Natural killer cell (primary cell): ENCODE measurements at regions not wholly inside any gene's neighbourhood (a gene's known extent, or its start where the extent isn't known, plus 50 kb on each side); places are given as distances from the start of the nearest gene placed in this dataset.

ENCODE experiments used
- ATAC-seq, 3 donors: fragments of 150-1000 bp in 2 of 3; fragments of 200-7000 bp in 1 of 3; cut with Tn5 transposase; 1 replicate in 1 of 3; 2 replicates in 2 of 3; pipeline ENCODE4 v1.10.0; 2021; ENCODE audit warnings: mild to moderate bottlenecking in 2 of 3, moderate library complexity in 2 of 3
- DNase-seq, 2 donors: peaks; one replicate each; pipeline versions ENCODE4 v3.0.0 to v3.0.0-alpha.2; 2013 to 2021; ENCODE audit warnings: mixed read lengths in 1 of 2
- H3K27ac ChIP-seq: one replicate; pipeline ENCODE4 v1.5.1; 2013; ENCODE audit warnings: mild to moderate bottlenecking, low read length
- H3K27me3 ChIP-seq: one replicate; pipeline ENCODE4 v1.6.1; 2013; ENCODE audit warnings: low read length; ENCODE audit not compliant: control insufficient read depth, insufficient read depth
- H3K36me3 ChIP-seq: one replicate; pipeline ENCODE4 v1.6.1; 2013; ENCODE audit warnings: low read length; ENCODE audit not compliant: control insufficient read depth, insufficient read depth
- H3K4me1 ChIP-seq: one replicate; pipeline ENCODE4 v1.6.1; 2013; ENCODE audit warnings: low read length; ENCODE audit not compliant: control insufficient read depth, insufficient read depth
- H3K4me3 ChIP-seq: one replicate; pipeline ENCODE4 v1.5.1; 2013; ENCODE audit warnings: low read length
- H3K9me3 ChIP-seq: one replicate; pipeline ENCODE4 v1.6.1; 2013; ENCODE audit warnings: low read length; ENCODE audit not compliant: control insufficient read depth, insufficient read depth
- H3K27ac Mint-ChIP-seq, 2 donors: one replicate each; pipeline ENCODE4 v1.8.0; 2022; ENCODE audit warnings: mild to moderate bottlenecking in 2 of 2, mixed read lengths in 2 of 2, moderate library complexity in 1 of 2
- H3K27me3 Mint-ChIP-seq, 2 donors: one replicate each; pipeline ENCODE4 v1.8.0; 2022; ENCODE audit warnings: low read depth in 2 of 2, mixed read lengths in 2 of 2
- H3K36me3 Mint-ChIP-seq: one replicate; pipeline ENCODE4 v1.8.0; 2022; ENCODE audit warnings: mixed read lengths
- H3K4me1 Mint-ChIP-seq, 2 donors: one replicate each; pipeline ENCODE4 v1.8.0; 2022; ENCODE audit warnings: mixed read lengths in 2 of 2
- H3K4me3 Mint-ChIP-seq: one replicate; pipeline ENCODE4 v1.8.0; 2022; ENCODE audit warnings: mild to moderate bottlenecking, moderate library complexity, mixed read lengths
- H3K9me3 Mint-ChIP-seq, 2 donors: one replicate each; pipeline ENCODE4 v1.8.0; 2022; ENCODE audit warnings: mixed read lengths in 2 of 2
- WGBS: methylation state at CpG from one replicate; pipeline ENCODE4 v1.1.7; 2013; ENCODE audit warnings: missing lambda C conversion rate; ENCODE audit not compliant: insufficient coverage; 5-methylcytosine and 5-hydroxymethylcytosine counted together
- intact Hi-C: fragments of 100-400 bp; cut with micrococcal nuclease; formaldehyde crosslinking; loops from one replicate; pipeline ENCODE4 v1.14.2; 2022
- TF ChIP-seq, protein P1 (sequence below): fragments of 200-600 bp; IDR thresholded peaks from one replicate; pipeline ENCODE4 v1.8.0; 2022; ENCODE audit warnings: antibody characterized with exemption

DNA sequence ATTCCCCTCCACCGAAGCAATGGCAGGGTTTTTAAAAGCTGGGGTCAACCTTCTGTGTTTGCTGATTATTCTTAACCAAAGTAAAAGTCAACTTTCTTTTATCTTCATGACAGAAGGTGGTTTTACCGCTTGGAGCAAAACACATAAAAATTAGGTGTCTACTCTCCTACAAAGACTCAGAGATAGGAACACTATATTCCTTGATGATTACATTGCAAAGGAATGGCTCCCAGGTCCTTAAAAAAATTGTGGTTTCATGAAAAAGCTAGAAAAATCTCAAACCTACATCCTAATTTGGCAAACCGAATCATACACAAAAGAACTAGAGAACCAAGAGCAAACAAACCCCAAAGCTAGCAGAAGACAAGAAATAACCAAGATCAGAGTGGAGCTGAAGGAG is 760.4 kb upstream of the PCDH20 start:
- TF ChIP-seq, protein P1, sequence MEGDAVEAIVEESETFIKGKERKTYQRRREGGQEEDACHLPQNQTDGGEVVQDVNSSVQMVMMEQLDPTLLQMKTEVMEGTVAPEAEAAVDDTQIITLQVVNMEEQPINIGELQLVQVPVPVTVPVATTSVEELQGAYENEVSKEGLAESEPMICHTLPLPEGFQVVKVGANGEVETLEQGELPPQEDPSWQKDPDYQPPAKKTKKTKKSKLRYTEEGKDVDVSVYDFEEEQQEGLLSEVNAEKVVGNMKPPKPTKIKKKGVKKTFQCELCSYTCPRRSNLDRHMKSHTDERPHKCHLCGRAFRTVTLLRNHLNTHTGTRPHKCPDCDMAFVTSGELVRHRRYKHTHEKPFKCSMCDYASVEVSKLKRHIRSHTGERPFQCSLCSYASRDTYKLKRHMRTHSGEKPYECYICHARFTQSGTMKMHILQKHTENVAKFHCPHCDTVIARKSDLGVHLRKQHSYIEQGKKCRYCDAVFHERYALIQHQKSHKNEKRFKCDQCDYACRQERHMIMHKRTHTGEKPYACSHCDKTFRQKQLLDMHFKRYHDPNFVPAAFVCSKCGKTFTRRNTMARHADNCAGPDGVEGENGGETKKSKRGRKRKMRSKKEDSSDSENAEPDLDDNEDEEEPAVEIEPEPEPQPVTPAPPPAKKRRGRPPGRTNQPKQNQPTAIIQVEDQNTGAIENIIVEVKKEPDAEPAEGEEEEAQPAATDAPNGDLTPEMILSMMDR: no peak
- no peaks in the 10 kb centered on the region for H3K36me3 ChIP-seq
- H3K4me1 ChIP-seq: no peaks in the 10 kb centered on the region
- no peak overlapping the region for H3K4me3 ChIP-seq
- Mint-ChIP-seq H3K4me1 (no peaks in the 10 kb centered on the region), H3K36me3 (no peaks in the 10 kb centered on the region), H3K9me3 (peaks cover 15 to 27% of the 10 kb centered on the region in 2 donors), H3K4me3 (no peak overlapping the region), H3K27ac (no peak overlapping the region), H3K27me3 (no peaks in the 10 kb centered on the region)
- intact Hi-C loops: no loop called here
- ATAC-seq (no peak), DNase-seq (no peak)
- H3K9me3 ChIP-seq: peaks cover 3% of the 10 kb centered on the region
- H3K27ac ChIP-seq: no peak overlapping the region
- 83% methylated on average over 1 of the region's 3 CpGs for WGBS
- H3K27me3 ChIP-seq: no peaks in the 10 kb centered on the region

DNA sequence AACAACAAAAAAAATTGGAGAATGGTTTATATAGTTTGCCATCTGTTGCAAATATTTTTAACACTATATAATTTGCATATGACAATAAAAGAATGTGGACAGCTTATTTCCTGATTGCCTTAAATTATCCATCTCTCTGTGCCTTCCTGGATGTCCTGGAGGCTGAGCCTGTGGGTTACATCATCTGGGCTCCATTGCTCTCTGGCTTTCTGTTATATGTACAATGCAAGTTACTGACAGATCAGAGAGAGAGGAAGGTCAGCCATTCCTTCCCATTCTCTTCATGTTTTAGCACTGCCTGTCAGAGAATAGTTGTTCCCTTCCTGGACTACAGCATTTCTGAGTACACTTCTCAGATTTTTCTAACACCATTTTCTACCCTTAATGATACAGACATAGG is 758.3 kb upstream of the PCDH20 start:
- Histone ChIP-seq H3K27ac (no peak overlapping the region), H3K36me3 (no peaks in the 10 kb centered on the region), H3K4me1 (no peaks in the 10 kb centered on the region), H3K9me3 (peaks cover 1% of the 10 kb centered on the region), H3K4me3 (no peak overlapping the region), H3K27me3 (no peaks in the 10 kb centered on the region)
- intact Hi-C loops: no loop called here
- TF ChIP-seq, protein P1: no peak
- H3K36me3 Mint-ChIP-seq: peaks cover 11% of the 10 kb centered on the region
- DNase-seq: no peak
- H3K4me1 Mint-ChIP-seq: no peaks in the 10 kb centered on the region
- no peak for ATAC-seq
- no peak overlapping the region for H3K4me3 Mint-ChIP-seq
- peaks cover 26 to 31% of the 10 kb centered on the region in 2 donors for H3K9me3 Mint-ChIP-seq
- H3K27ac Mint-ChIP-seq: no peak overlapping the region
- H3K27me3 Mint-ChIP-seq: no peaks in the 10 kb centered on the region

DNA sequence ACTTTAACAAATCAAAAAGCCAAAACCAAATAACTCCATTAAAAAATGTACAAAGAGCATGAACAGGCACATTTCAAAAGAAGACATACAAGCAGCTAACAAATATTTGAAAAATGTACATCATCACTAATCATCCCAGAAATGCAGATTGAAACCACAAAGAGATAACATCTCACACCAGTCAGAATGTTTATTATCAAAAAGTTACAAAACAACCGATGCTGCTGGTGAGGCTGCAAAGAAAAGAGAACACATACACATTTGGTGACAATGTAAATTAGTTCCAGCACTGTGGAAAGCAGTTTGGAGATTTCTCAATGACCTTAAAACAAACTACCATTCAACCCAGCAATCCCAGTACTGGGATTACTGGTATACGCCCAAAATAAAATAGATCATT is 756.0 kb upstream of the PCDH20 start:
- ATAC-seq (no peak), DNase-seq (no peak)
- Mint-ChIP-seq H3K4me1 (no peaks in the 10 kb centered on the region), H3K27me3 (no peaks in the 10 kb centered on the region), H3K4me3 (no peak overlapping the region), H3K36me3 (peaks cover 11% of the 10 kb centered on the region), H3K9me3 (peaks cover 19 to 24% of the 10 kb centered on the region in 2 donors), H3K27ac (no peak overlapping the region)
- 90% methylated on average over 2 of the region's 2 CpGs for WGBS
- H3K27me3 ChIP-seq: no peaks in the 10 kb centered on the region
- peaks cover 15% of the 10 kb centered on the region for H3K9me3 ChIP-seq
- intact Hi-C loops: no loop called here
- H3K4me1 ChIP-seq: no peaks in the 10 kb centered on the region
- TF ChIP-seq, protein P1: no peak
- no peak overlapping the region for H3K27ac ChIP-seq
- no peaks in the 10 kb centered on the region for H3K36me3 ChIP-seq
- H3K4me3 ChIP-seq: no peak overlapping the region

DNA sequence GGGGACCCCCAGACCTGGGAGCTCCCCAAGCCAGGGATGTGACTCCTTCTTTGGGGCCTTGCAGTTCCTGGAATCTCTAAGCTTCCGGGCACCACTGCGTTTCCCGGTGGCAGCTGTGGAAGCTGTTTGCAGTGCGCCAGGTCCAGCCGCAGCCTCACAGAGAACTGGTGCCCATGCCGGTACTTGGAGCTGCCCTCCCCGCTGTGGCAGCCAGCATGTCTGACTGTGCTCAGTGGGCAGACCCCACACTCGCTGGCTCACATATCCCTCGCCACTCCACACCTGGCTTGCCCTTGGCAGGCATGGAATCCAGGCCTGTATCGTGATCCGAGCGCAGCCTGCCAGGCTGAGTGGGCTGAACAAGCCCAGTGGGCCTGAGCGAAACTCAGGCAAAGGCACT is 753.2 kb upstream of the PCDH20 start:
- intact Hi-C loops: no loop called here
- H3K36me3 Mint-ChIP-seq: peaks cover 11% of the 10 kb centered on the region
- DNase-seq: no peak
- H3K27ac Mint-ChIP-seq: no peak overlapping the region
- H3K4me1 Mint-ChIP-seq: no peaks in the 10 kb centered on the region
- WGBS: 93% methylated on average over 13 of the region's 13 CpGs
- Histone ChIP-seq H3K9me3 (peaks cover 15% of the 10 kb centered on the region), H3K27ac (no peak overlapping the region), H3K36me3 (no peaks in the 10 kb centered on the region), H3K4me1 (no peaks in the 10 kb centered on the region), H3K4me3 (no peak overlapping the region), H3K27me3 (no peaks in the 10 kb centered on the region)
- H3K9me3 Mint-ChIP-seq: peaks cover 14 to 17% of the 10 kb centered on the region in 2 donors
- no peak for ATAC-seq
- no peak overlapping the region for H3K4me3 Mint-ChIP-seq
- no peaks in the 10 kb centered on the region for H3K27me3 Mint-ChIP-seq
- TF ChIP-seq, protein P1: no peak
